Activated CD8-positive, alpha-beta T cell treated with anti-CD3 and anti-CD28 coated beads for 36 hours (primary cell): ENCODE measurements at regions not wholly inside any gene's neighbourhood (a gene's known extent, or its start where the extent isn't known, plus 50 kb on each side); places are given as distances from the start of the nearest gene placed in this dataset.
"Not testable (repeated sequence)": the region's sequence is repeated elsewhere in the genome, so short reads cannot be mapped to it uniquely, and the experiment has no call there.

ENCODE experiments used
- ATAC-seq: fragments of 200-7000 bp; cut with Tn5 transposase; one replicate; pipeline ENCODE4 v1.10.0; 2021; ENCODE audit warnings: mild to moderate bottlenecking, moderate library complexity
- CTCF ChIA-PET: fragments of 350-600 bp; sonication (Branson Sonifier 250); formaldehyde crosslinking; loops from one replicate; lab custom pipeline; 2021; ENCODE audit warnings: antibody characterized with exemption; lab: Charles Lee
- POLR2A ChIA-PET: fragments of 350-600 bp; sonication (Branson Sonifier 250); formaldehyde crosslinking; loops from one replicate; lab custom pipeline; 2021; ENCODE audit warnings: antibody characterized with exemption; lab: Charles Lee
- DNase-seq: peaks from one replicate; pipeline ENCODE4 v3.0.0-alpha.2; 2020
- H3K27ac Mint-ChIP-seq: one replicate; pipeline ENCODE4 v1.8.0; 2021; ENCODE audit warnings: mild to moderate bottlenecking, mixed read lengths
- H3K27me3 Mint-ChIP-seq: one replicate; pipeline ENCODE4 v1.8.0; 2021; ENCODE audit warnings: mixed read lengths
- H3K36me3 Mint-ChIP-seq: one replicate; pipeline ENCODE4 v1.8.0; 2021; ENCODE audit warnings: low read depth, mixed read lengths
- H3K4me1 Mint-ChIP-seq: one replicate; pipeline ENCODE4 v1.8.0; 2021; ENCODE audit warnings: low read depth, mixed read lengths
- H3K4me3 Mint-ChIP-seq: one replicate; pipeline ENCODE4 v1.8.0; 2021; ENCODE audit warnings: mild to moderate bottlenecking, moderate library complexity, mixed read lengths
- H3K9me3 Mint-ChIP-seq: one replicate; pipeline ENCODE4 v1.8.0; 2021; ENCODE audit warnings: mixed read lengths
- intact Hi-C: fragments of 100-400 bp; cut with micrococcal nuclease; formaldehyde crosslinking; loops from one replicate; pipeline ENCODE4 v1.10.0; 2022
- TF ChIP-seq, protein P1 (sequence below): fragments of 200-600 bp; IDR thresholded peaks from one replicate; pipeline ENCODE4 v1.8.0; 2022; ENCODE audit warnings: antibody characterized with exemption, mild to moderate bottlenecking

GRCh38 chr1:190679044-190679443 is 201.4 kb upstream of the BRINP3 start:
- Mint-ChIP-seq H3K4me1 (no peaks in the 10 kb centered on the region), H3K27me3 (no peaks in the 10 kb centered on the region), H3K9me3 (peaks cover 11% of the 10 kb centered on the region), H3K36me3 (no peaks in the 10 kb centered on the region), H3K27ac (no peak overlapping the region), H3K4me3 (no peak overlapping the region)
- POLR2A ChIA-PET = no interaction called here
- no peak for ATAC-seq
- CTCF ChIA-PET = interaction anchor here (0.8 kb wide), 1 partner anchor 10 kb away, joined by 4 read pairs; no protein-coding TSS in a partner anchor
- no peak for DNase-seq
- intact Hi-C loops = no loop called here
- TF ChIP-seq, protein P1, sequence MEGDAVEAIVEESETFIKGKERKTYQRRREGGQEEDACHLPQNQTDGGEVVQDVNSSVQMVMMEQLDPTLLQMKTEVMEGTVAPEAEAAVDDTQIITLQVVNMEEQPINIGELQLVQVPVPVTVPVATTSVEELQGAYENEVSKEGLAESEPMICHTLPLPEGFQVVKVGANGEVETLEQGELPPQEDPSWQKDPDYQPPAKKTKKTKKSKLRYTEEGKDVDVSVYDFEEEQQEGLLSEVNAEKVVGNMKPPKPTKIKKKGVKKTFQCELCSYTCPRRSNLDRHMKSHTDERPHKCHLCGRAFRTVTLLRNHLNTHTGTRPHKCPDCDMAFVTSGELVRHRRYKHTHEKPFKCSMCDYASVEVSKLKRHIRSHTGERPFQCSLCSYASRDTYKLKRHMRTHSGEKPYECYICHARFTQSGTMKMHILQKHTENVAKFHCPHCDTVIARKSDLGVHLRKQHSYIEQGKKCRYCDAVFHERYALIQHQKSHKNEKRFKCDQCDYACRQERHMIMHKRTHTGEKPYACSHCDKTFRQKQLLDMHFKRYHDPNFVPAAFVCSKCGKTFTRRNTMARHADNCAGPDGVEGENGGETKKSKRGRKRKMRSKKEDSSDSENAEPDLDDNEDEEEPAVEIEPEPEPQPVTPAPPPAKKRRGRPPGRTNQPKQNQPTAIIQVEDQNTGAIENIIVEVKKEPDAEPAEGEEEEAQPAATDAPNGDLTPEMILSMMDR = no peak

DNA sequence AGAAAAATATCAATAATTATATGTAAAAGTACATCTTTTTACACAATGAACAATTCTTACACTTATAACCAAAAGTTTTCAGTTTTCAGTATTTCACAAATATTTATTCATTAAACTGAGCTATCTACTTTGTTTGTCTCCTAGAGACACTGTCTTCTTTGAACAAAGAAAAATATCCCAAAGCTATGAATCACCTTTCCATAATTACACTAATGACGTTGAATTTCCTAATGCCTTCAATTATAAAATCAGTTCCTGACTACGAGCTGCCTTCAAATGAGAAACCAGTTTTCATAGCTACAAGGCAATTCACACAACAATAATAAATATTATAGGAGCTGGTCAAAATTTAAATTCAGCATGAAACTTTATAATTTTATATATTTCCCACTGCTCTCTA is 201.8 kb upstream of the BRINP3 start:
- Mint-ChIP-seq H3K4me3 (no peak overlapping the region), H3K27me3 (no peaks in the 10 kb centered on the region), H3K9me3 (peaks cover 8% of the 10 kb centered on the region), H3K36me3 (no peaks in the 10 kb centered on the region), H3K27ac (no peak overlapping the region), H3K4me1 (no peaks in the 10 kb centered on the region)
- intact Hi-C loops = no loop called here
- TF ChIP-seq, protein P1 = no peak
- no peak for ATAC-seq
- ChIA-PET CTCF (no interaction called here), POLR2A (no interaction called here)
- DNase-seq = no peak

GRCh38 chr1:190679983-190680382 is 202.3 kb upstream of the BRINP3 start:
- ATAC-seq = no peak
- H3K9me3 Mint-ChIP-seq = peaks cover 8% of the 10 kb centered on the region

DNA sequence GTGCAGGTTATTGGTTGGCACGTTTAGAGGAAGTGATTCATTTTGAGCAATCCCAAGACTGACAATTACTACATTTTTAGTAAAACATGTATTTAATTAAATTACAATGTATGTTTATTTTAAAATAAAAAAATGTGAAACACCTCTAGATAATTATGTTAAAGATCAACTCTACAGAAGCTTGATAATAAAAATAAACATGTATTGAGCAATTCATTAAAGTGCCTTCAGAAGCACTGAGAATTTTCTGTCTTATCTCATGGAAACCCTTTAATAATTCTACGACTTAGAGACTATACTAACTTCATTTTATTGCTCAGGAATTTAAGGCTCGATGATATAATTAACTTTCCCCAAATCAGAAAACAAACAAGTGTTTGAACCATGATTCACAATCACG is 208.0 kb upstream of the BRINP3 start:
- no peak overlapping the region for H3K4me3 Mint-ChIP-seq
- TF ChIP-seq, protein P1 = no peak
- peaks cover 10% of the 10 kb centered on the region for H3K9me3 Mint-ChIP-seq
- no peaks in the 10 kb centered on the region for H3K36me3 Mint-ChIP-seq
- DNase-seq (no peak), ATAC-seq (no peak)
- intact Hi-C loops = no loop called here
- no peaks in the 10 kb centered on the region for H3K4me1 Mint-ChIP-seq
- CTCF ChIA-PET = no interaction called here
- POLR2A ChIA-PET = no interaction called here
- H3K27ac Mint-ChIP-seq = no peak overlapping the region
- no peaks in the 10 kb centered on the region for H3K27me3 Mint-ChIP-seq

More at GRCh38 chr1:190679983-190680382, 202.3 kb upstream of the BRINP3 start:
- TF ChIP-seq, protein P1 = no peak
- CTCF ChIA-PET = no interaction called here
- no peak overlapping the region for H3K4me3 Mint-ChIP-seq
- no peaks in the 10 kb centered on the region for H3K4me1 Mint-ChIP-seq
- intact Hi-C loops = no loop called here
- H3K36me3 Mint-ChIP-seq = no peaks in the 10 kb centered on the region
- H3K27me3 Mint-ChIP-seq = no peaks in the 10 kb centered on the region
- H3K27ac Mint-ChIP-seq = no peak overlapping the region
- POLR2A ChIA-PET = no interaction called here
- no peak for DNase-seq

- CTCF ChIA-PET = no interaction called here
- no peak for ATAC-seq
- no peaks in the 10 kb centered on the region for H3K27me3 Mint-ChIP-seq
- intact Hi-C loops = no loop called here
- H3K4me3 Mint-ChIP-seq = no peak overlapping the region
- H3K9me3 Mint-ChIP-seq = peaks cover 12% of the 10 kb centered on the region
- POLR2A ChIA-PET = no interaction called here
- no peak for DNase-seq
- no peak overlapping the region for H3K27ac Mint-ChIP-seq
- H3K4me1 Mint-ChIP-seq = no peaks in the 10 kb centered on the region
- TF ChIP-seq, protein P1 = no peak
- H3K36me3 Mint-ChIP-seq = no peaks in the 10 kb centered on the region
Observed at GRCh38 chr1:190688096-190688495, 210.4 kb upstream of the BRINP3 start.

DNA sequence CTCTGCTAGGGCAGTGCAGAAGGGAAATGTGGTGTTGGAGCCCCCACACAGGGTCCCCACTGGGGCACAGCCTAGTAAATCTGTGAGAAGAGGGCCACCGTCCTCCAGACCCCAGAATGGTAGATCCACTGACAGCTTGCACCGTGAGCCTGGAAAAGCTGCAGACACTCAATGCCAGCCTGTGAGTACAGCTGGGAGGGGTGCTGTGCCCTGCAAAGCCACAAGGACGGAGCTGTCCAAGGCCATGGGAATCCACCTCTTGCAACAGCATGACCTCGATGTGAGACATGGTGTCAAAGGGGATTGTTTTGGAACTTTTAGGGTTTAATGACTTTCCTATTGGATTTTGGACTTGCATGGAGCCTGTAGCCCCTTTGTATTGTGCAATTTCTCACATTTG is 220.8 kb upstream of the BRINP3 start:
- ATAC-seq, H3K4me1 Mint-ChIP-seq, CTCF ChIA-PET, DNase-seq, H3K4me3 Mint-ChIP-seq, H3K36me3 Mint-ChIP-seq, H3K27me3 Mint-ChIP-seq, POLR2A ChIA-PET, H3K27ac Mint-ChIP-seq, intact Hi-C loops: not testable (repeated sequence)
- H3K9me3 Mint-ChIP-seq = peaks cover 13% of the 10 kb centered on the region
